T-cell (primary cell): ENCODE measurements at regions not wholly inside any gene's neighbourhood (a gene's known extent, or its start where the extent isn't known, plus 50 kb on each side); places are given as distances from the start of the nearest gene placed in this dataset.
"Not testable (repeated sequence)": the region's sequence is repeated elsewhere in the genome, so short reads cannot be mapped to it uniquely, and the experiment has no call there.

Experiments
- ATAC-seq, 4 experiments: fragments of 200-7000 bp in 3 of 4; fragments of 150-1000 bp in 1 of 4; cut with Tn5 transposase; replicated peaks in 1 of 4; 1 replicate in 3 of 4; 2 replicates in 1 of 4; pipeline ENCODE4 v1.10.0; 2021; ENCODE audit warnings: moderate library complexity in 3 of 4, mild to moderate bottlenecking in 2 of 4, moderate number of reproducible peaks in 1 of 4
- CTCF ChIA-PET, 2 donors: fragments of 300-600 bp; sonication (Branson Sonifier 250); formaldehyde crosslinking; loops; one replicate each; lab custom pipeline; 2022; ENCODE audit warnings: antibody characterized with exemption in 2 of 2; lab: Charles Lee
- POLR2A ChIA-PET, 2 donors: fragments of 300-600 bp; sonication (Branson Sonifier 250); formaldehyde crosslinking; loops; one replicate each; lab custom pipeline; 2022; ENCODE audit warnings: antibody characterized with exemption in 2 of 2; lab: Charles Lee
- DNase-seq, 35 experiments: peaks; one replicate each; pipeline versions ENCODE4 v3.0.0 to v3.0.0-alpha.2; 2013 to 2023
- H3K27ac ChIP-seq: one replicate; pipeline ENCODE4 v1.5.1; 2013; ENCODE audit warnings: low read length
- H3K27me3 ChIP-seq, 2 experiments: replicated peaks in 1 of 2; 1 replicate in 1 of 2; 2 replicates in 1 of 2; pipeline versions ENCODE4 v1.6.1 to v1.7.0; 2013; ENCODE audit warnings: low read length in 1 of 2, mixed read lengths in 1 of 2; ENCODE audit not compliant: control insufficient read depth in 2 of 2, insufficient read depth in 2 of 2; ENCODE audit errors: extremely low read depth in 1 of 2
- H3K36me3 ChIP-seq, 2 donors: 1 replicate in 1 of 2; 2 replicates in 1 of 2; pipeline versions ENCODE4 v1.6.1 to v1.7.0; 2013; ENCODE audit warnings: low read length in 1 of 2; ENCODE audit not compliant: control insufficient read depth in 2 of 2, insufficient read depth in 1 of 2; ENCODE audit errors: extremely low read depth in 1 of 2
- H3K4me1 ChIP-seq, 2 experiments: 1 replicate in 1 of 2; 2 replicates in 1 of 2; pipeline versions ENCODE4 v1.6.1 to v1.7.0; 2013; ENCODE audit warnings: low read length in 2 of 2, mixed read lengths in 1 of 2; ENCODE audit not compliant: insufficient read depth in 2 of 2, control insufficient read depth in 1 of 2; ENCODE audit errors: extremely low read depth in 1 of 2
- H3K4me3 ChIP-seq, 2 donors: 1 replicate in 1 of 2; 2 replicates in 1 of 2; pipeline versions ENCODE4 v1.5.1 to v1.7.0; 2013; ENCODE audit warnings: mild to moderate bottlenecking in 2 of 2, low read length in 1 of 2, moderate library complexity in 1 of 2; ENCODE audit not compliant: control insufficient read depth in 1 of 2; ENCODE audit errors: extremely low read depth in 1 of 2
- H3K9me3 ChIP-seq: 2 replicates; pipeline ENCODE4 v1.7.0; 2013
- H3K27ac Mint-ChIP-seq, 2 donors: one replicate each; pipeline ENCODE4 v1.8.0; 2020 to 2021; ENCODE audit warnings: mild to moderate bottlenecking in 2 of 2, mixed read lengths in 2 of 2
- H3K27me3 Mint-ChIP-seq, 2 donors: one replicate each; pipeline ENCODE4 v1.8.0; 2021 to 2022; ENCODE audit warnings: mixed read lengths in 2 of 2
- H3K36me3 Mint-ChIP-seq: one replicate; pipeline ENCODE4 v1.8.0; 2021; ENCODE audit warnings: mixed read lengths
- H3K4me1 Mint-ChIP-seq, 3 donors: one replicate each; pipeline ENCODE4 v1.8.0; 2020 to 2022; ENCODE audit warnings: mixed read lengths in 3 of 3, mild to moderate bottlenecking in 1 of 3
- H3K4me3 Mint-ChIP-seq, 3 donors: one replicate each; pipeline ENCODE4 v1.8.0; 2020 to 2022; ENCODE audit warnings: mild to moderate bottlenecking in 3 of 3, mixed read lengths in 3 of 3, moderate library complexity in 3 of 3
- H3K9me3 Mint-ChIP-seq, 3 donors: one replicate each; pipeline ENCODE4 v1.8.0; 2020 to 2022; ENCODE audit warnings: mixed read lengths in 3 of 3
- WGBS: methylation state at CpG from one replicate; pipeline ENCODE4 v1.1.5; 2013; ENCODE audit warnings: missing lambda C conversion rate; ENCODE audit not compliant: insufficient coverage; 5-methylcytosine and 5-hydroxymethylcytosine counted together

DNA sequence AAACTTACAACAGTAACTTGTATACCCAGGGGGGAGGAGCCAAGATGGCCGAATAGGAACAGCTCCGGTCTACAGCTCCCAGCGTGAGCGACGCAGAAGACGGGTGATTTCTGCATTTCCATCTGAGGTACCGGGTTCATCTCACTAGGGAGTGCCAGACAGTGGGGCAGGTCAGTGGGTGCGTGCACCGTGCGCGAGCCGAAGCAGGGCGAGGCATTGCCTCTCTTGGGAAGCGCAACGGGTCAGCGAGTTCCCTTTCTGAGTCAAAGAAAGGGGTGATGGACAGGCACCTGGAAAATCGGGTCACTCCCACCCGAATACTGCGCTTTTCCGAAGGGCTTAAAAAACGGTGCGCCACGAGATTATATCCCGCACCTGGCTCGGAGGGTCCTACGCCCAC is 278.8 kb downstream of the FAM47B start:
- H3K27ac Mint-ChIP-seq, DNase-seq, H3K4me3 ChIP-seq, H3K4me1 Mint-ChIP-seq, H3K4me1 ChIP-seq, POLR2A ChIA-PET, CTCF ChIA-PET, H3K27me3 ChIP-seq, H3K36me3 Mint-ChIP-seq, H3K9me3 ChIP-seq, H3K36me3 ChIP-seq, H3K27ac ChIP-seq, ATAC-seq, H3K4me3 Mint-ChIP-seq: not testable (repeated sequence)
- peaks cover 0 to 16% of the 10 kb centered on the region in 2 donors for H3K27me3 Mint-ChIP-seq
- H3K9me3 Mint-ChIP-seq, result peaks cover 0 to 13% (median 4%) of the 10 kb centered on the region in 3 donors
- 100% methylated on average over 2 of the region's 26 CpGs for WGBS

DNA sequence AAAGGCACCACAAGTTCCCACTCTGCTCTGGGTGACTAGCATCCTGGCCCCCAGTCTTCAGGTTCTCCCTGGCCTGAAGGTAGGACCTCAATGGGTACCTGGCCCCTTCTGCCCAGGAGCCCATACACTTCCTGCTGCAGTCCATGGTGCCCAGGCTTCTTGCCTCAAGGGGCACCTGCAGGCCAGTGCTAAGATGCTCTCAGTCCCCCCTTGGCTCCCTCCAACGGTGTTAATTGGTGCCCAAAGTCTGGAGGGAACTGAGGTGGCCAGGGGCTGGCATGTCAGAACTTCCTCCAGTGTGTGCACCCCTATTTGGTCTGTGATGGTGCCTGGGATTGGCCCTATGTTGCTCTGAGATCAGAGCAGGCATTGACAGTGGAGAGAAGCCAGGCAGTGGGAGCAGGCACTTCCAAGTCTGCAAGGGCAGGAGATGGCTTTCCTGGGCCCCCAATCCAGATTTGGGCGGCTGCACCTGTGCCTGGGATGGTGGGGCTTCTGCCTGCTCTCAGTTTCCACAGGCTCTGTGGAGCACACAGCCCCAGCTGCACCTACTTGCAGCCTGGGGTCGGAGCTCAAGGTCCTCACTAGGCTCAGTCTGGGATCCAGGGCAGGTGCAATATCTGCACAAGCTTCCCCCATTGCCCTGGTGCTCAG is 301.6 kb downstream of the FAM47B start:
- CTCF ChIA-PET, result no interaction called here
- H3K4me3 Mint-ChIP-seq, result no peak overlapping the region
- H3K36me3 Mint-ChIP-seq, result no peaks in the 10 kb centered on the region
- peaks cover 0 to 8% (median 0%) of the 10 kb centered on the region in 3 donors for H3K9me3 Mint-ChIP-seq
- WGBS, result 77% methylated on average over 2 of the region's 3 CpGs
- H3K4me1 ChIP-seq, result no peaks in the 10 kb centered on the region
- no peaks in the 10 kb centered on the region for H3K9me3 ChIP-seq
- ATAC-seq (no peak), DNase-seq (no peak)
- H3K27ac ChIP-seq, result no peak overlapping the region
- no peaks in the 10 kb centered on the region for H3K27me3 ChIP-seq
- POLR2A ChIA-PET, result no interaction called here
- no peak overlapping the region for H3K4me3 ChIP-seq
- H3K36me3 ChIP-seq, result no peaks in the 10 kb centered on the region
- H3K27ac Mint-ChIP-seq, result no peak overlapping the region
- H3K27me3 Mint-ChIP-seq, result peaks cover 0 to 4% of the 10 kb centered on the region in 2 donors
- no peaks in the 10 kb centered on the region for H3K4me1 Mint-ChIP-seq

DNA sequence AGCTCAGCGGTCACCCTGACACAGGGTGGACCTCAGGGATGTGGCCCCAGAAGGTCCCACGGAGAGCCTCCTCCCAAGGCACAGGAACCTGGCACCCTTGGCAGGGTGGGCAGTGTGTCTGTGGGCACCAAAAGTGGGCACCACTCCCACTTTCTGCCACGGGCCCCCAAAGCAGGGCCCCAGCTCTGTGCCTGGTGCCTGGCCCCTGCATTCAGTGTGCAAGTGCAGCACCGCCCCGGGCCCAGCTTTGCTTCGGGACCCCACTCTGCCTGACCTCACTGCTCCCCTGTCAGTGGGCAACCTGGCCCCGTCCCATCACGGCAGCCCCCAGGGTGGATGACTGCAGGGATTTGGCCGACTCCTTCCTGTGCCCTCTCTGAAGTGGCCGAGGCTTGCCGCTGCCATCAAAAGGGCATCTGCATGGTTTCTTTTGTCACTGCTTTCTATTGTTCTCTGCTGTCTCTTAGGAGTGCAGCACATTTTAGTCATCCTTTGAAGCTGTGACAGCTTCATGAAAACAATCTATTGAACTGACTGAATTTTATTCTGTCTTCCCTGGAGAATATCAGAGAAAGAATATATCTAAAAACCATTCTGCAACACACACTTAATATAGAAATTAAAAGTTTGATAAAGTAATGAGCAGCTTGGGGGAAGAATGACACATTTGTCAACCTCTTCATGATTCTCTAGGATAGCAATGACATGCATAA is 302.4 kb downstream of the FAM47B start:
- Histone ChIP-seq H3K27me3 (no peaks in the 10 kb centered on the region), H3K9me3 (no peaks in the 10 kb centered on the region), H3K4me3 (no peak overlapping the region), H3K27ac (no peak overlapping the region), H3K36me3 (no peaks in the 10 kb centered on the region), H3K4me1 (no peaks in the 10 kb centered on the region)
- H3K27me3 Mint-ChIP-seq, result peaks cover 0 to 4% of the 10 kb centered on the region in 2 donors
- WGBS, result 100% methylated on average over 2 of the region's 11 CpGs
- H3K4me3 Mint-ChIP-seq, result no peak overlapping the region
- H3K27ac Mint-ChIP-seq, result no peak overlapping the region
- POLR2A ChIA-PET, result no interaction called here
- no peaks in the 10 kb centered on the region for H3K36me3 Mint-ChIP-seq
- DNase-seq, result no peak
- no peak for ATAC-seq
- H3K9me3 Mint-ChIP-seq, result peaks cover 0 to 6% (median 0%) of the 10 kb centered on the region in 3 donors
- CTCF ChIA-PET, result no interaction called here
- H3K4me1 Mint-ChIP-seq, result no peaks in the 10 kb centered on the region

DNA sequence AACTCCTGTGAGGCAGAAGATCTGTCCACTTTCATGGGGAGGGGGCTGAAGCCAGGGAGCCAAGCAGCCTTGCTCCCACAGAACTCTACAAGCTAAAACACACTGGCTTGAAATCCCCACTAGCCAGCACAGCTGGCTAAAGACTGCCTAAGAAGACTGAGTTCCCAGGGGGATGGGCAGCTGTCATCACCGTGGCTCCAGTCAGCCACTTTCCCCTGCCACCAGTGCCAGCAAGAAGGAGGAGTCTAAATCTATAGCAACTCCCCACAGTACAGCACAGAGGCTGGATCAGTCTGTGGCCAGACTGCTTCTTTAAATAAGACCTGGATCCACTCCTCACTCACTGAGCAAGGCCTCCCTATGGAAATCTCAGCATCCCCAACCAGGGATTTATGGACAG is 308.6 kb downstream of the FAM47B start:
- Mint-ChIP-seq H3K27ac (no peak overlapping the region), H3K4me1 (no peaks in the 10 kb centered on the region), H3K36me3 (no peaks in the 10 kb centered on the region), H3K27me3 (peaks cover 0 to 5% of the 10 kb centered on the region in 2 donors), H3K4me3 (no peak overlapping the region), H3K9me3 (no peaks in the 10 kb centered on the region)
- ATAC-seq (no peak), DNase-seq (no peak)
- H3K36me3 ChIP-seq, result no peaks in the 10 kb centered on the region
- no peaks in the 10 kb centered on the region for H3K27me3 ChIP-seq
- H3K4me1 ChIP-seq, result no peaks in the 10 kb centered on the region
- H3K9me3 ChIP-seq, result no peaks in the 10 kb centered on the region
- ChIA-PET CTCF (no interaction called here), POLR2A (no interaction called here)
- H3K4me3 ChIP-seq, result no peak overlapping the region
- WGBS, result no CpG with 5 or more reads among the region's 1 CpG
- H3K27ac ChIP-seq, result no peak overlapping the region

DNA sequence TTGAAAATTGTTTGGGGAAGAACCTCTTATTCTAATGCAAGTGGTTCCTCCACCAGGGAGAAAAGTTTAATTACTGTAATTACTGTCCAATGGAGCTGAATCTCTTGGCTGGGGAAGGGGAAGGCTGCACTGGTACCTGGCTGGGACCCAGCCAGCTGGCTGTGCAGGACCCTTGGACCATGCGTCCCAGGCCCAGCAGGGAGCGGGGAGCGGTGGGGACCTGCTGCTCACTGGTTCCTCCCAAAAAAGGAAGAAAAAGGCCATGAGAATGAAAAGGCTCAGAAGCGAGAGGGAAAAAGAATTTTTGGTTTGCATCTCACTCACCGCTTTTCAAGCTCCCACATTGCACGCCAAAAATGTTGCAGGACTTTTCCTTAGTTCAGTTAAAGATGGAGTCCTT is 333.5 kb downstream of the FAM47B start:
- 90% methylated on average over 2 of the region's 6 CpGs for WGBS
- Mint-ChIP-seq H3K4me3 (no peak overlapping the region), H3K36me3 (no peaks in the 10 kb centered on the region), H3K9me3 (peaks cover 0 to 6% (median 0%) of the 10 kb centered on the region in 3 donors), H3K4me1 (no peaks in the 10 kb centered on the region), H3K27ac (no peak overlapping the region), H3K27me3 (no peaks in the 10 kb centered on the region)
- no peak overlapping the region for H3K4me3 ChIP-seq
- DNase-seq (no peak), ATAC-seq (no peak)
- no peaks in the 10 kb centered on the region for H3K4me1 ChIP-seq
- CTCF ChIA-PET, result no interaction called here
- H3K27ac ChIP-seq, result no peak overlapping the region
- H3K9me3 ChIP-seq, result no peaks in the 10 kb centered on the region
- H3K27me3 ChIP-seq, result no peaks in the 10 kb centered on the region
- no peaks in the 10 kb centered on the region for H3K36me3 ChIP-seq
- POLR2A ChIA-PET, result no interaction called here

DNA sequence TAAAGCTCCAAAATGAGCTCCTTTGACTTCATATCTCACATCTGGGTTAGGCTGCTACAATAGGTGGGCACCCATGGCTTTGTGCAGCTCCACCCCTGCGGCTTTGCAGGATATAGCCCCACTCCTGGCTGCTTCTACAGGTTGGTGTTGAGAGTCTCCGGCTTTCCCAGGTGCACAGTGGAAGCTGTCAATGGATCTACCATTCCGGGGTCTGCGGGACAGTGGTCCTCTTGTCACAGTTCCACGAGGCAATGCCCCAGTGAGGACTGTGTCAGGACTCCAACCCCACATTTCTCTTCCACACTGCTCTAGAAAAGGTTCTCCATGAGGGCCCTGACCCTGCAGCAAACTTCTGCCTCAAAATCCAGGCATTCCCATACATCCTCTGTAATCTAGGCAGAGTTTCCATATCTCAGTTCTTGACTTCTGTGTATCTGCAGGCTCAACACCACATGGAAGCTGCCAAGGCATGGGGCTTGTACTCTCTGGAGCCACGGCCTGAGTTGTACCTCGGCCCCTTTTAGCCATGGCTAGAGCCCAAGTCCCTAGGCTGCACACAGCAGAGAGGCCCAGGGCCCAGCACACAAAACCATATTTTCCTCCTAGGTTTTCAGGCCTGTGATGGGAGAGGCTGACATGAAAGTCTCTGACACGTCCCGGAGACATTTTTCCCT is 342.8 kb downstream of the FAM47B start:
- Histone ChIP-seq H3K36me3 (no peaks in the 10 kb centered on the region), H3K27ac (no peak overlapping the region), H3K9me3 (no peaks in the 10 kb centered on the region), H3K27me3 (no peaks in the 10 kb centered on the region), H3K4me3 (no peak overlapping the region), H3K4me1 (no peaks in the 10 kb centered on the region)
- ATAC-seq (no peak), DNase-seq (no peak)
- 80% methylated on average over 1 of the region's 9 CpGs for WGBS
- POLR2A ChIA-PET, result no interaction called here
- no peak overlapping the region for H3K27ac Mint-ChIP-seq
- H3K9me3 Mint-ChIP-seq, result peaks cover 4 to 6% (median 5%) of the 10 kb centered on the region in 3 donors
- no peaks in the 10 kb centered on the region for H3K27me3 Mint-ChIP-seq
- CTCF ChIA-PET, result no interaction called here
- H3K4me3 Mint-ChIP-seq, result no peak overlapping the region
- H3K36me3 Mint-ChIP-seq, result no peaks in the 10 kb centered on the region
- H3K4me1 Mint-ChIP-seq, result no peaks in the 10 kb centered on the region
